Mesothelial cell of epicardium (in vitro differentiated cells): ENCODE measurements at regions not wholly inside any gene's neighbourhood (a gene's known extent, or its start where the extent isn't known, plus 50 kb on each side); places are given as distances from the start of the nearest gene placed in this dataset.

Experiments used
- DNase-seq, 2 experiments: peaks; one replicate each; pipeline ENCODE4 v3.0.0; 2021; ENCODE audit warnings: low spot score in 2 of 2; ENCODE audit not compliant: unreplicated experiment in 2 of 2
- H3K27ac Mint-ChIP-seq: 2 replicates; pipeline ENCODE4 v1.8.0; 2021; ENCODE audit warnings: mixed read lengths
- H3K27me3 Mint-ChIP-seq: 2 replicates; pipeline ENCODE4 v1.8.0; 2021; ENCODE audit warnings: low read depth, mixed read lengths
- H3K36me3 Mint-ChIP-seq: 2 replicates; pipeline ENCODE4 v1.8.0; 2021; ENCODE audit warnings: mixed read lengths
- H3K4me1 Mint-ChIP-seq: 2 replicates; pipeline ENCODE4 v1.8.0; 2021; ENCODE audit warnings: mixed read lengths
- H3K4me3 Mint-ChIP-seq: 2 replicates; pipeline ENCODE4 v1.8.0; 2021; ENCODE audit warnings: mild to moderate bottlenecking, moderate library complexity, mixed read lengths
- H3K9me3 Mint-ChIP-seq: 2 replicates; pipeline ENCODE4 v1.8.0; 2021; ENCODE audit warnings: mixed read lengths
- TF ChIP-seq, protein P1 (sequence below): fragments of 200-600 bp; sonication (generic); IDR thresholded peaks from one replicate; pipeline ENCODE4 v1.5.0; 2021; ENCODE audit warnings: antibody characterized with exemption; ENCODE audit not compliant: unreplicated experiment

DNA sequence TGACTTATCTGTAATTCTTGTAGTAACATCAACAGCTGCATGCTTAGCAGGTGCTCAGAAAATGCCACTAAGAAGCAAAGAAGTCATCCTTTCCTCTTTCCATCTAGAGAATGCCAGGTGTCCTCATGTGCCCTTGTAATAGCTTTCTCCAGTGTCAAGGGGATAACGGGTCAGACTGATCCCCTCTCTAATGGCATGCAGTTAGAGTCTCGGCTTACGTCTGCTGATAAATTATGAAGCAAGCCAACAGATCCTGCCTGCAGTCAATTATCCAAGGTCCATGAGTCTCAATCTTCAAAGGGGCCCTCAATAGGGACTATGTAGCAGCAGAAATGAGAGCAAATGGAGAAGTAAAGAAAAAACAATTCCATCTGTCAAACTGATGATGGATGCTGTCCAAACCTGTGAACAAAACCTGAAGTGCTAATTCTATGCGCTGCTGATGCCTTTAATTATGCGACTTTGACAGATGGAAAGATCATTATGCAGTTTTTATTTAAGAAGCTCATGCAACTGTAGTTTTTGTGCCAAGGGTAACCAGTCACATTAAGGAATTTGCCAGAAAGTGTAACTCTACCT is 162.8 kb upstream of the PEX5L start:
- no peaks in the 10 kb centered on the region for H3K4me1 Mint-ChIP-seq
- no peaks in the 10 kb centered on the region for H3K36me3 Mint-ChIP-seq
- no peaks in the 10 kb centered on the region for H3K9me3 Mint-ChIP-seq
- DNase-seq, result no peak
- TF ChIP-seq, protein P1, sequence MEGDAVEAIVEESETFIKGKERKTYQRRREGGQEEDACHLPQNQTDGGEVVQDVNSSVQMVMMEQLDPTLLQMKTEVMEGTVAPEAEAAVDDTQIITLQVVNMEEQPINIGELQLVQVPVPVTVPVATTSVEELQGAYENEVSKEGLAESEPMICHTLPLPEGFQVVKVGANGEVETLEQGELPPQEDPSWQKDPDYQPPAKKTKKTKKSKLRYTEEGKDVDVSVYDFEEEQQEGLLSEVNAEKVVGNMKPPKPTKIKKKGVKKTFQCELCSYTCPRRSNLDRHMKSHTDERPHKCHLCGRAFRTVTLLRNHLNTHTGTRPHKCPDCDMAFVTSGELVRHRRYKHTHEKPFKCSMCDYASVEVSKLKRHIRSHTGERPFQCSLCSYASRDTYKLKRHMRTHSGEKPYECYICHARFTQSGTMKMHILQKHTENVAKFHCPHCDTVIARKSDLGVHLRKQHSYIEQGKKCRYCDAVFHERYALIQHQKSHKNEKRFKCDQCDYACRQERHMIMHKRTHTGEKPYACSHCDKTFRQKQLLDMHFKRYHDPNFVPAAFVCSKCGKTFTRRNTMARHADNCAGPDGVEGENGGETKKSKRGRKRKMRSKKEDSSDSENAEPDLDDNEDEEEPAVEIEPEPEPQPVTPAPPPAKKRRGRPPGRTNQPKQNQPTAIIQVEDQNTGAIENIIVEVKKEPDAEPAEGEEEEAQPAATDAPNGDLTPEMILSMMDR, result no peak
- H3K4me3 Mint-ChIP-seq, result no peak overlapping the region
- H3K27me3 Mint-ChIP-seq, result peaks cover 2% of the 10 kb centered on the region
- H3K27ac Mint-ChIP-seq, result no peak overlapping the region

DNA sequence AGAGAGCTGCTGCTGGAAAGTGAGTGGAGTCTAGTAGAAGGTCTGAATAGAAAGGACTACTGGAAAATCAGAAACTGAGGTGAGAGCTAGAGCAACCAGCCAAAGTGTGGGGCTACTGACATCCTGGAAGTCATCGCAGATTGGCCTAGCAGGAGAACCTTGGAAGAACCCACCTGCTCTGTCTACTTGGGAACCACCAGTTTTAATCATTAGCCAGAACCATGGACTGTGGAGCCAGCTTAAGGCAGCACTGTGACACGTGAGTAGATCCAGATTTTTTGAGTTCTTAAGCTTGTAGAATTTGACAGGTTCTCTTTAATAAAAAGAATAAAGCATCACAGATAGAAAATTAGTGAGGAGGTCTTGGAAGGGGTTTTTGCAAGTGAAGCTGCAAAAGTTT is 179.1 kb upstream of the PEX5L start:
- Mint-ChIP-seq H3K27me3 (no peaks in the 10 kb centered on the region), H3K27ac (no peak overlapping the region), H3K4me1 (no peaks in the 10 kb centered on the region), H3K9me3 (peaks cover 40% of the 10 kb centered on the region), H3K36me3 (no peaks in the 10 kb centered on the region), H3K4me3 (no peak overlapping the region)
- no peak for DNase-seq
- TF ChIP-seq, protein P1, result no peak

DNA sequence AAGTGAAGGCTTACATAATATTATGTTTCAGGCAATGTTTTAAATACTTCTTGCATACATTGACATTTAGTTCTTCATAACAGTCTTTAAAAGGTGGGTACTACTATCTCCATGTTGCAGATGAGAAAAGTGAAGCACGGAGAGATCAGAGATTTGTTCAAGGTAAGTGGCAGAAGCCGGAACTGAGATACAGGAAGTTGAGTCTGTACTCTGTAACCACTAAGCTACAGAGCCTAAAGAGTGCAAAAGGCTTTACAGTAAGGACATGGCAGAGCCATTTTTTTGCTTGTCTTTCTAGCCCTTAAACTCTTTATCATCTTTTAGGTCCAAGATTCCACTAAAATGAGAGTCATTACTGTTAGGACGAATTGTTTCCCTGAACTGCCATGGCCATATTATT is 186.5 kb upstream of the PEX5L start:
- H3K27ac Mint-ChIP-seq, result no peak overlapping the region

DNA sequence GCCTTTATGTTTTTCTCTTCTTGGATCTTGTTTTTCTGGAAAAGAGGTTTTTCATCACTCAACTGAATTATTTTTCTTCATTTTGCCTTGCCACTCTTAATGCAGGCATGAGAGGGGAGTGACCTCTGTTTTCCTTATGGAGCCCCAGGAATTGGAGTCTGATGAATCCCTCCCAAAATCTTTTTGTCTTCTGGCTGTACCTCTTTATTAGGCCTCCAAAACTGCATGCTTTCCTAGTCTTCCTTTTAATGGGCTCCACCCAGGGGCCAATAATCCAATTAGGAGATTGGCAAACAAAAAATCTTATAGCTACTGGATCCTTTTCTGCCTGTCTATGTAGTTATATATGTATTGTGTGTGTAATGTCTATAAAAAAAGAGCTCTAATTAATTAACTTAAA is 192.4 kb upstream of the PEX5L start:
- Mint-ChIP-seq H3K36me3 (peaks cover 2% of the 10 kb centered on the region), H3K4me1 (no peaks in the 10 kb centered on the region), H3K27ac (no peak overlapping the region), H3K27me3 (no peaks in the 10 kb centered on the region), H3K4me3 (no peak overlapping the region), H3K9me3 (peaks cover 70% of the 10 kb centered on the region)
- TF ChIP-seq, protein P1, result no peak
- DNase-seq, result no peak

More for the DNA sequence above, 186.5 kb upstream of the PEX5L start:
- peaks cover 56% of the 10 kb centered on the region for H3K9me3 Mint-ChIP-seq
- H3K36me3 Mint-ChIP-seq, result no peaks in the 10 kb centered on the region
- TF ChIP-seq, protein P1, result no peak
- no peaks in the 10 kb centered on the region for H3K27me3 Mint-ChIP-seq
- DNase-seq, result no peak
- H3K4me3 Mint-ChIP-seq, result no peak overlapping the region
- no peaks in the 10 kb centered on the region for H3K4me1 Mint-ChIP-seq

DNA sequence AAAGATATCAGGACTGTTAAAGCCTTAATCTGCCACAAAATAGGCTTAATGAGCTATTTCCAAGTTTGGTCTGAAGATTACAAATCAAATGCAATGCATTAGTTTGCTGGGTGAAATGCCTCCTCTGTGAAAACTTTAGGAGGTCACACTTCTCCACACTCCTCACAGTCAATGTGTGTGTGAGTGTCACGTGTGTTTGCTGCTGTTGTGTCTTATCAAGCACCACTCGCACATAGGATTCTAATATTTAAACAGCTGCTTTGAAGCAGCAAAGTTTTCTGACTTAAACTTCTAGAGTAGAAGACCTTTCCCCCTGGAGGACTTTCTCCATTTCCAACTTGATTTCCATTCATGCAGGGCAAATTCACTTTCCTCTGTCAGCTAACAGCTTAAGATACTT is 203.2 kb upstream of the PEX5L start:
- DNase-seq, result no peak
- TF ChIP-seq, protein P1, result no peak
- no peak overlapping the region for H3K4me3 Mint-ChIP-seq
- no peak overlapping the region for H3K27ac Mint-ChIP-seq
- no peaks in the 10 kb centered on the region for H3K4me1 Mint-ChIP-seq
- H3K27me3 Mint-ChIP-seq, result no peaks in the 10 kb centered on the region
- H3K9me3 Mint-ChIP-seq, result peaks cover 17% of the 10 kb centered on the region
- H3K36me3 Mint-ChIP-seq, result no peaks in the 10 kb centered on the region
